HG03025 (cell line): ENCODE measurements at regions not wholly inside any gene's neighbourhood (a gene's known extent, or its start where the extent isn't known, plus 50 kb on each side); places are given as distances from the start of the nearest gene placed in this dataset.
"Not testable (repeated sequence)": the region's sequence is repeated elsewhere in the genome, so short reads cannot be mapped to it uniquely, and the experiment has no call there.

ENCODE experiments used
- ATAC-seq: cut with Tn5 transposase; IDR thresholded peaks from one replicate; pipeline ENCODE4 v1.9.1; 2021; ENCODE audit warnings: mild to moderate bottlenecking, moderate library complexity; ENCODE audit not compliant: unreplicated experiment, low FRiP score

- no peak for ATAC-seq
Observed at GRCh38 chr10:9137368-9137767, 1082.9 kb downstream of the GATA3 start.

GRCh38 chr10:9138829-9139228 is 1084.3 kb downstream of the GATA3 start:
- not testable (repeated sequence) for ATAC-seq

DNA sequence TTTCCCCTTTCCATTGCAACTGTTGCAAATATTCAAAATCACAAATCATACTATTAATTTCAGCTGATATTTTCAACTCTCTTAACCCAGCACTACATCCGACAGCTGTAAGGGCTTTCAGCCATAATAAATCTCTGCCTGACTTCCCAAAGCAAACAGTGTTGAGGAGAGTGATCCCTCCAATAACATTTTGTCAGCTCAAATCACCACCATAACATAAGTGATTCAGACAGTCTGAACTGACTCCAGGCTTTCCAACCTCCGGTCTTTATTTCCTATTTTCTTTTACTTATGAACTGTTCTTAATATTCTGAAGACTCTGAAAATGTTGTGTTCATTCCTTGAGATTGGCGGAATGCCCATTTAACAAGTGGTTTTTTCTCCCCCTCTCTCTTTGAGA is 1085.9 kb downstream of the GATA3 start:
- ATAC-seq = no peak

GRCh38 chr10:9147475-9147874 is 1093.0 kb downstream of the GATA3 start:
- no peak for ATAC-seq

GRCh38 chr10:9149134-9149533 is 1094.6 kb downstream of the GATA3 start:
- ATAC-seq = no peak

DNA sequence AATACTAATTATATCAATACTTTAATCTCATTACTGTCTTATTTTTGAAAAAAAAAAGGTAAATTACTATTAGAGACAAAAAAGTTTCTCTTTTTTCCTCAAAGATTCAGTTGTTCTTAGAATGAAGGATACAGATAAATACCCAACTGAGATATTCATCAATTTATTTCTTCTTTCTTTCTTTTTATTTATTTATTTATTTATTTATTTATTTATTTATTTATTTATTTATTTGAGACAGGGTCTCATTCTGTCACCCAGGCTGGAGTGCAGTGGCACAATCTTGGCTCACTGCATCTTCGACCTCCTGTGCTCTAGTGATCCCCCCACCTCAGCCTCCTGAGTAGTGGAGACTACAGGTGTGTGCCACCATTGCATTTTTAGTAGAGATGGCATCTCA is 1098.6 kb downstream of the GATA3 start:
- not testable (repeated sequence) for ATAC-seq

DNA sequence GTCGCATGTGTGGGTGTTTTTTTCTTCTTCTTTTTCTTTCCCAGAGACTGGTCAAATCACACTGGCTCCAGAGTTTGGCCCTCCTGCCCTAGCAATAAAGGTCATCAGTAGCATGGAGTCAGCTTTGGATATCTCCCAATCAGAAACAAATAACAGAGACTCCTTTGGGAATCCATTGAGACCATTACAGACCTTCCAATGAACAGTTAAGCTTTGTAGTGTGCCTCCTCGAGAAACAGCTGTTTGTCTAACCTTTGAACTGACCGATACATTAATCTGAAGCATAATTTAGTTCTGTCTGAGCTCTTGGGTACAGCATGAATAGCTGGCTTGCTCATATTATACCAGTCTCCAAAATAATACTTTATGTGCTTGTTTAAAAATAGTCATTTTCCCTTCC is 1103.2 kb downstream of the GATA3 start:
- no peak for ATAC-seq

- ATAC-seq = no peak
Observed at GRCh38 chr10:9158675-9159074, 1104.2 kb downstream of the GATA3 start.

DNA sequence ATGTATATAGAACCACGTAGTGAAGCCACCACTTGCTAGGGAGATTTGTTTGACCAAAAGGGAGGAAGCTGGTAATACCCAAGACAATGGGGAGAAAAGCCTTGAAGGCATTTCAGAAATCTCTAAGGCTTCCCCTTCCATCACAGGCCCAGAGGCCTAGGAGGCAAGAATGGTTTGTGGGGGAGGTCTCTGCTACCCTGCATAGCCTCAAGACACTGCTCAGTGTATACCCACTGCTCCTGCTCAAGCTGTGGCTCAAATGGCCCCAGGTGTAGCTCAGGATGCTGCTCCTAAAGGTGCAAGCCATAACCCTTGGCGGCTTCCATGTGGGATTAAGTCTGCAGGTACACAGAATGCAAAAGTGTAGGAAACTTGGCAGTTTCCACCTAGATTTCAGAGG is 1105.8 kb downstream of the GATA3 start:
- ATAC-seq = no peak

- ATAC-seq = no peak
Observed at GRCh38 chr10:9163699-9164098, 1109.2 kb downstream of the GATA3 start.

DNA sequence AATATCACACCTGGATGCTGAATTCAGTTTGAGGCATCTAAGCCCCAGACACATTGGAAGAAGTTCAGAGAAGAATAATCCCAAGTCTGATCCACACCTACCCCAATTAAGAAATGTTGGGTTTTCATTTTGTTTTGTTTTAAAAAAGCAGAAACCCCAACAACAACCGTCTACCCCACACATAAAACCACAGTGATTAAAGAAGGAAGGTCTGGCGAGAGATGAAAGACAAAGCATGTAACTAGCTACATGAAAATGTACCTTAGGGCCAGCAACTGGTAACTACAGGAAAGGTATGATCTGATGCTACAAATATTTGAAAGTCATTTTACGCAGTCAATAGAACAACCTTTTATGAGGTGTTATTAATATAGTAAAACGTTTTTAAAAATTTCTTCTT is 1112.3 kb downstream of the GATA3 start:
- ATAC-seq = no peak

DNA sequence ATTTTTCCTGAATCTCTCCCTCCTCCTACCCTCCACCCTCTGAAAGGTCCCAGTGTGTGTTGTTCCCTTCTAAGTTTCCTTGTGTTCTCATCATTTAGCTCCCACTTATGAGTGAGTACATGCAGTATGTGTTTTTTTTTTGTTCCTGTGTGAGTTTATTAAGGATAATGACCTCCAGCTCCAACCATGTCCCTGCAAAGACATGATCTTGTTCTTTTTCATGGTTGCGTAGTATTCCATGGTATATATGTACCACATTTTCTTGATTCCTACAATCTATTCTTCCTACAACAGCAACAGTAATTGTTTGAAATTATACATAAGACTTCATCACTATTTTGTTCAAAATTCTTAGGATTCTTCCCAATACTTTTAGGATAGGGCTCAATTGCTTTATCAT is 1117.8 kb downstream of the GATA3 start:
- ATAC-seq = no peak

DNA sequence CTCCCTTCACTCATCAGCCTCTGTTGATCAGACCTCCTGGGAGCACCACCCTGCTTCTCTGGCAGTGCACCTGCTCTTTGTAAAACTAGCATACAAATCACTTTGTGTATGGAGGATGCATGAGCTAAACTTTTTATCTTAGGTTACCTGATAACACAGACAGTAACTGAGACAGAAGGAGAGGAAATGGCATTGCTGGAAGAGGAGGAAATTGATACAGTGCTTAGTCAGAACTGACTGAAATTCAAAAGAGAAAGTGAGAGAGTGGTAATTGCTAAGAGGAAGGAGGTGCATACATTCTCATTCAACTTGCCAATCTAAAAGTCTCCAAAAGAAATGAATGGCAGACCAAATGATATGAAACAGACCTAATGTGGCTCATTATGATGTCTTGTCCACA is 1120.7 kb downstream of the GATA3 start:
- no peak for ATAC-seq

DNA sequence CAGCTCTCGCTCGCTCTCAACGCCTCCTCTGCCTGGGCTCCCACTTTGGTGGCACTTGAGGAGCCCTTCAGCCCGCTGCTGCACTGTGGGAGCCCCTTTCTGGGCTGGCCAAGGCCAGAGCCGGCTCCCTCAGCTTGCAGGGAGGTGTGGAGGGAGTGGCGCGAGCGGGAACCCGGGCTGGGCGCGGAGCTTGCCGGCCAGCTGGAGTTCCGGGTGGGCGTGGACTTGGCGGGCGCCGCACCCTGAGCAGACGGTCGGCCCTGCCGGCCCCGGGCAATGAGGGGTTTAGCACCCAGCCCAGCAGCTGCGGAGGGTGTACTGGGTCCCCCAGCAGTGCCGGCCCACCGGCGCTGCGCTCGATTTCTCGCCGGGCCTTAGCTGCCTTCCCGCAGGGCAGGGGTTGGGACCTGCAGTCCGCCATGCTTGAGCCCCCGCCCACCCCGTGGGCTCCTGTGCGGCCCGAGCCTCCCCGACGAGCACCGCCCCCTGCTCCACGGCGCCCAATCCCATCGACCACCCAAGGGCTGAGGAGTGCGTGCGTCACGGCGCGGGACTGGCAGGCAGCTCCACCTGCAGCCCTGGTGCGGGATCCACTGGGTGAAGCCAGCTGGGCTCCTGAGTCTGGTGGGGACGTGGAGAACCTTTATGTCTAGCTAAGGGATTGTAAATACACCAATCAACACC is 1128.9 kb downstream of the GATA3 start:
- not testable (repeated sequence) for ATAC-seq

DNA sequence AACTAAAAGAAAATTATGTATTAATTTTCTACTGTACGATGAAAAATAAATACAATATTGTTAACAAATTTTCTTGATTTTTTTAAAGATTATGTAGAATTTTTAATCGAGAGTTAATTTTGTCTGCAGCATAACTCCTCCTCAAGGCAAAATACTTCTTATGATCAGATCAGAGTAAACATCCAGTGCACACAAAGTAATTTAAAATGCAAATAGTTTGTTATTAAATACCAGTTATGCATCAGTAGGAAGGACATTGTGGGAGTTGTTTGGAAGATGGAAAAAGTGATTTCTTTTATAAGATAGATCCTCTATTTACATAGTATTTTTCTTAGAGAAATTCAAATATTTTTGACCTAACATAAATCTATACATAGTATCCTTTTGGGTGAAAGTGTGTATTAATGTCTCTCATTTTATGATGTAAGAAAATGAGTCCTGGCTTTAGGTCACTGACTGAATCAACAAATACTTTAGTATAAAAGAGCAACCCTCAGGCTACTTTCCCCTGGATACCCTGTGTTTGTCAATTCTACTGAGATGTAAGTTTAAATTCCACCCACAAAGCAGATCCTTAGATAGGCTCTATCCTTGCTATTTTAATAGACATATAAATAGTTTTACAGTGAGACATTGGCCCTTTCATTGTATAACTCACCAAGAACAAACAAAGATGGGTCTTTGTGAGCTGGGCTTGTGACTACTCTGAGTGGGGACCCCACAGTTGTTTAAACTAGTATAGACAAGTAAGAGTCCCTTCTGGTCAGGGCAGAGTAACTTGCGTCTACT is 1133.7 kb downstream of the GATA3 start:
- no peak for ATAC-seq

DNA sequence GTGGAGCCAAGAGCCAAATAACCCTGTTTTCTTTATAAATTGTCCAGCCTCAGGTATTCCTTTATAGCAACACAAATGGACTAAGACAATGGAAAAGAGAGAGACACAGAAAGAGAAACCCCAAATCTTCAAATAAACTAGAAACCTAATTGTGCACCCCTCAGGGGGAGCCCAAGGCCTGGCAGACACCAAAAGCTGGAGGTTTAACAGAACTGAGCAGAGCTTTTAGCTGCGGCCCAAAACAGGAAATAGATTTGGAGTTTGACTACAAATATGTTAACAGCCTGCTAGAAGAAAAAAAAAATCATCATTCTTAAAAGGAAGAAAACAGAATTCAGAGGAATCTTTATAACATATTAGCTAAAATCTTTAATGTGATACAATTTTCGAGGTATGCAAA is 1135.0 kb downstream of the GATA3 start:
- no peak for ATAC-seq

- no peak for ATAC-seq
Observed at GRCh38 chr10:9193120-9193519, 1138.6 kb downstream of the GATA3 start.

DNA sequence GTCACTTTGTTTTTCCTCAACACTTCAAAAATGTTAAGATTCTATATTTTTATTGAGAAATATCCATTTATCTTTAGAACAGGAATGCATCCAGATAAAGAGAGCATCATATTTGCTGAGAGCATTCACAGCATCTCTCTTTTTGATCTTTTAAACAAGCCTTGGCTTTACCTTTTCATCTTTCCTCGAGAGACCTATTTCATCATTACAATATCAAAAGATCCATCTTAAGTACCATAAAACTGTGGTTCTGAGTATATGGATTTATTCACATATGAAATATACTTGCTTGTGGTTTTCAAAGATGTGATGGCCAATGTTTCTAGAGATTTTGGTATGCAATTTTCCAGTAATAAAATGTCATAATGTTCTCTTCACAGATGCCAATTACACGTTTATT is 1140.9 kb downstream of the GATA3 start:
- ATAC-seq = no peak

- ATAC-seq = no peak
Observed at GRCh38 chr10:9198611-9199010, 1144.1 kb downstream of the GATA3 start.

DNA sequence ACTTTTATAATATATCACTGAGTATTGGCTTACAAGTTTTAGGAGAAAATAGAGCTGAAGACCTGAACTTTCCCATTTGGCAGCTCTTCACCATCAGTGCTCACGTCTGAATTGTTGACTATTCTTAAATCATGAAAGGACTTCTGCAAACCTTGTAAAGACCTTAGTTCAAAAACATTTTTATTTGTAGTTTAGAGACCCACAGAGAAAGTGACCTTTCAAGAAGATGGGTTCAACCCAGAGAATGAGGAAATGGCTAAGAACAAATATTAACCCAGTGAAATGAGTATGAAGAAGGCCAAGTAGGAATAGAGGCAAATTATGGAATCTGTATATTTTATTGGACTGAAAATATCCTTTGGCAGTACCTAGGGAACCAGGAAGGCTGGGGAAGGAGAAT is 1151.1 kb downstream of the GATA3 start:
- ATAC-seq = no peak

- peak; percentile 51 for ATAC-seq
Observed at GRCh38 chr10:9209105-9209798, 1154.8 kb downstream of the GATA3 start.

DNA sequence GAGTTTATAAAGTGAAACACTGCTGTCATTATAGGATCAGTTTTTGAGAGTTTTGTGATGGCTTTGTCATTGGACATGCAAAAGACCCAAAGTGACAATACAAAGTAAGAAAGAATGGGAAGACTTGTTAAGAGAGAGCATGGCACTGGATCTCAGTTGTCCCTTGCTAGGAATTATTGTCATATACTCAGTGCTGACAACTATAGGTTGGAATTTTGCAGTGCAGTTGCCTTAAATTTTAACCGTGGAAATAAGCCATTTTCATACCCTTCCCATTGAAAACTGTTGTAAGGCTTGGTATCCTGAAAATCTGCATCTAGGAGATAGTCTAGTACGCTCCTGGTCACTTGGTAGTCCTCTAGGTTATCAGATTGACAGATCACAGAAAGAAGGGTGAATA is 1156.7 kb downstream of the GATA3 start:
- no peak for ATAC-seq
